A673 (cell line): ENCODE measurements at regions not wholly inside any gene's neighbourhood (a gene's known extent, or its start where the extent isn't known, plus 50 kb on each side); places are given as distances from the start of the nearest gene placed in this dataset.

Source experiments
- BruUV-seq: library from RNA; stranded (reverse); fragments of 400-500 nt; replicated peaks from 2 replicates; lab custom pipeline; 2021; lab: Mats Ljungman, UMichigan
- CTCF ChIA-PET: fragments of 300-600 bp; sonication (Branson Sonifier 250); formaldehyde crosslinking; loops from one replicate; lab custom pipeline; 2022; ENCODE audit warnings: antibody characterized with exemption; lab: Charles Lee
- POLR2A ChIA-PET: fragments of 300-600 bp; sonication (Branson Sonifier 250); formaldehyde crosslinking; loops from one replicate; lab custom pipeline; 2022; ENCODE audit warnings: antibody characterized with exemption; ENCODE audit not compliant: low non-redundant PET; lab: Charles Lee
- DNase-seq: peaks from one replicate; pipeline ENCODE4 v3.0.0-alpha.2; 2015; ENCODE audit warnings: low spot score
- H3K27ac ChIP-seq: fragments of 200-600 bp; sonication (generic); 2 replicates; pipeline ENCODE4 v1.5.1; 2016; ENCODE audit warnings: mixed run types, low read depth, mild to moderate bottlenecking, mixed read lengths, antibody characterized with exemption, low read length; ENCODE audit not compliant: poor library complexity, severe bottlenecking
- H3K27me3 ChIP-seq: fragments of 200-600 bp; sonication (generic); replicated peaks from 2 replicates; pipeline ENCODE4 v1.6.1; 2017; ENCODE audit warnings: mixed run types, low read depth, mild to moderate bottlenecking, mixed read lengths, antibody characterized with exemption, low read length; ENCODE audit not compliant: insufficient read depth, poor library complexity
- H3K36me3 ChIP-seq: fragments of 200-600 bp; sonication (generic); 2 replicates; pipeline ENCODE4 v1.6.1; 2016; ENCODE audit warnings: mixed run types, mild to moderate bottlenecking, mixed read lengths, antibody characterized with exemption, low read length; ENCODE audit not compliant: insufficient read depth, poor library complexity, severe bottlenecking
- H3K4me1 ChIP-seq: fragments of 200-600 bp; sonication (generic); 2 replicates; pipeline ENCODE4 v1.6.1; 2017; ENCODE audit warnings: mixed run types, mild to moderate bottlenecking, mixed read lengths, antibody characterized with exemption, low read length; ENCODE audit not compliant: insufficient read depth, poor library complexity, severe bottlenecking
- H3K4me3 ChIP-seq: fragments of 200-600 bp; sonication (generic); 2 replicates; pipeline ENCODE4 v1.5.1; 2016; ENCODE audit warnings: low read depth, mixed run types, mild to moderate bottlenecking, mixed read lengths, low read length; ENCODE audit not compliant: poor library complexity, severe bottlenecking
- H3K9me3 ChIP-seq: fragments of 200-600 bp; sonication (generic); 2 replicates; pipeline ENCODE4 v1.6.1; 2016; ENCODE audit warnings: mixed run types, low read depth, mild to moderate bottlenecking, mixed read lengths, antibody characterized with exemption, low read length; ENCODE audit not compliant: poor library complexity, severe bottlenecking
- EZH2 ChIP-seq: fragments of 200-600 bp; sonication (generic); IDR thresholded peaks from 2 replicates; pipeline ENCODE4 v1.6.1; 2017; ENCODE audit warnings: borderline replicate concordance, low read depth, mild to moderate bottlenecking, mixed read lengths, antibody characterized with exemption, low read length; ENCODE audit not compliant: poor library complexity, severe bottlenecking
- intact Hi-C: fragments of 100-400 bp; cut with micrococcal nuclease; formaldehyde crosslinking; loops from one replicate; pipeline ENCODE4 v1.10.0; 2022; ENCODE audit not compliant: unreplicated experiment
- TF ChIP-seq, protein P1 (sequence below): fragments of 300-800, 200-600 bp; sonication (generic); conservative IDR thresholded peaks from 2 replicates; pipeline ENCODE4 v1.5.1; 2017; ENCODE audit warnings: low read depth, mild to moderate bottlenecking, antibody characterized with exemption, low read length, moderate library complexity, mixed read lengths

GRCh38 chr11:29712616-29713015 is 304.2 kb downstream of the KCNA4 start:
- H3K4me3 ChIP-seq, result no peak overlapping the region
- CTCF ChIA-PET, result no interaction called here
- POLR2A ChIA-PET, result no interaction called here
- DNase-seq, result no peak
- intact Hi-C loops, result no loop called here
- peaks cover 46% of the 10 kb centered on the region for H3K9me3 ChIP-seq
- H3K27ac ChIP-seq, result no peak overlapping the region
- H3K4me1 ChIP-seq, result no peaks in the 10 kb centered on the region
- TF ChIP-seq EZH2, result no peak
- TF ChIP-seq, protein P1, sequence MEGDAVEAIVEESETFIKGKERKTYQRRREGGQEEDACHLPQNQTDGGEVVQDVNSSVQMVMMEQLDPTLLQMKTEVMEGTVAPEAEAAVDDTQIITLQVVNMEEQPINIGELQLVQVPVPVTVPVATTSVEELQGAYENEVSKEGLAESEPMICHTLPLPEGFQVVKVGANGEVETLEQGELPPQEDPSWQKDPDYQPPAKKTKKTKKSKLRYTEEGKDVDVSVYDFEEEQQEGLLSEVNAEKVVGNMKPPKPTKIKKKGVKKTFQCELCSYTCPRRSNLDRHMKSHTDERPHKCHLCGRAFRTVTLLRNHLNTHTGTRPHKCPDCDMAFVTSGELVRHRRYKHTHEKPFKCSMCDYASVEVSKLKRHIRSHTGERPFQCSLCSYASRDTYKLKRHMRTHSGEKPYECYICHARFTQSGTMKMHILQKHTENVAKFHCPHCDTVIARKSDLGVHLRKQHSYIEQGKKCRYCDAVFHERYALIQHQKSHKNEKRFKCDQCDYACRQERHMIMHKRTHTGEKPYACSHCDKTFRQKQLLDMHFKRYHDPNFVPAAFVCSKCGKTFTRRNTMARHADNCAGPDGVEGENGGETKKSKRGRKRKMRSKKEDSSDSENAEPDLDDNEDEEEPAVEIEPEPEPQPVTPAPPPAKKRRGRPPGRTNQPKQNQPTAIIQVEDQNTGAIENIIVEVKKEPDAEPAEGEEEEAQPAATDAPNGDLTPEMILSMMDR, result no peak
- BruUV-seq, result no TSS peak
- no peaks in the 10 kb centered on the region for H3K27me3 ChIP-seq
- H3K36me3 ChIP-seq, result no peaks in the 10 kb centered on the region

DNA sequence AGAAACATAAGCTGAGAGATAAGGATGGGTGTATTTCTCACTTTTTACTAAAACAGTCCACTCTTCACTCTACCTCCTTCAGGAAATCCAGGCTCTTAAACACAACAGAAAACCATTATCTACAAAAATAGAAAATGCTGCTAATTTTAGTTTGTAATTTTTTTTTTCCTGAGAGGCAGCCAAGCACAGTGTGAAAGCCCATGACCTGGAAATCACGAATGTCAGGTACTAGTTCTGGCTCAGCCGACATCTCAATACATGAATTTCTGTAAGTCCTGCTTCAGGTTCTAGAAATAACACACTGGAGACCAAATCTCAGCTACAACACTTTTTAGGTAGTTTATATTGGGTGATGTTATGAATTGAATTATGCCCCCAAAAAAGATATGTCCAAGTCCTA is 308.9 kb downstream of the KCNA4 start:
- intact Hi-C loops, result no loop called here
- Histone ChIP-seq H3K9me3 (peaks cover 32% of the 10 kb centered on the region), H3K27ac (no peak overlapping the region), H3K4me3 (no peak overlapping the region), H3K36me3 (no peaks in the 10 kb centered on the region), H3K27me3 (no peaks in the 10 kb centered on the region), H3K4me1 (no peaks in the 10 kb centered on the region)
- CTCF ChIA-PET, result no interaction called here
- BruUV-seq, result no TSS peak
- no peak for TF ChIP-seq EZH2
- TF ChIP-seq, protein P1, result no peak
- POLR2A ChIA-PET, result no interaction called here
- no peak for DNase-seq

- H3K36me3 ChIP-seq, result no peaks in the 10 kb centered on the region
- BruUV-seq, result no TSS peak
These were observed 331.5 kb downstream of the KCNA4 start for GRCh38 chr11:29685361-29685760.

More at GRCh38 chr11:29685361-29685760, 331.5 kb downstream of the KCNA4 start:
- ChIA-PET CTCF (no interaction called here), POLR2A (no interaction called here)
- TF ChIP-seq, protein P1, result no peak
- no peak for TF ChIP-seq EZH2
- Histone ChIP-seq H3K27me3 (no peaks in the 10 kb centered on the region), H3K4me3 (no peak overlapping the region), H3K4me1 (no peaks in the 10 kb centered on the region), H3K9me3 (peaks cover 8% of the 10 kb centered on the region), H3K27ac (no peak overlapping the region)
- DNase-seq, result no peak
- intact Hi-C loops, result no loop called here
